ENCODE measurements at regions not wholly inside any gene's neighbourhood (a gene's known extent, or its start where the extent isn't known, plus 50 kb on each side); places are given as distances from the start of the nearest gene placed in this dataset.
"Not testable (repeated sequence)": the region's sequence is repeated elsewhere in the genome, so short reads cannot be mapped to it uniquely, and the experiment has no call there.

GRCh38 chr6:88413459-88413858, 247.3 kb upstream of the CNR1 start:
- H3K4me3 Mint-ChIP-seq (ENCODE audit: unreplicated experiment): no peak overlapping the region
- H3K9me3 Mint-ChIP-seq (ENCODE audit: unreplicated experiment): no peaks in the 10 kb centered on the region
- H3K4me1 Mint-ChIP-seq (ENCODE audit: unreplicated experiment): no peaks in the 10 kb centered on the region
- no peak for DNase-seq (ENCODE audit: low spot score)
- no peak for TF ChIP-seq CTCF (IDR thresholded peaks at IDR 0.05; ENCODE audit: unreplicated experiment)
- H3K36me3 Mint-ChIP-seq (ENCODE audit: low read depth, unreplicated experiment): peaks cover 5% of the 10 kb centered on the region
- H3K27ac Mint-ChIP-seq (ENCODE audit: unreplicated experiment): no peak overlapping the region
- H3K27me3 Mint-ChIP-seq (ENCODE audit: unreplicated experiment): no peaks in the 10 kb centered on the region

- DNase-seq (ENCODE audit: low spot score): not testable (repeated sequence)
Measured at GRCh38 chr6:88408355-88408754, 242.2 kb upstream of the CNR1 start.

GRCh38 chr6:88406674-88407073, 240.5 kb upstream of the CNR1 start:
- not testable (repeated sequence) for H3K9me3 Mint-ChIP-seq (ENCODE audit: unreplicated experiment); DNase-seq (ENCODE audit: low spot score); H3K27me3 Mint-ChIP-seq (ENCODE audit: unreplicated experiment); H3K4me1 Mint-ChIP-seq (ENCODE audit: unreplicated experiment); H3K4me3 Mint-ChIP-seq (ENCODE audit: unreplicated experiment); H3K36me3 Mint-ChIP-seq (ENCODE audit: low read depth, unreplicated experiment); H3K27ac Mint-ChIP-seq (ENCODE audit: unreplicated experiment)

More at GRCh38 chr6:88408355-88408754, 242.2 kb upstream of the CNR1 start:
- not testable (repeated sequence) for H3K4me3 Mint-ChIP-seq (ENCODE audit: unreplicated experiment); H3K36me3 Mint-ChIP-seq (ENCODE audit: low read depth, unreplicated experiment); H3K9me3 Mint-ChIP-seq (ENCODE audit: unreplicated experiment); H3K27me3 Mint-ChIP-seq (ENCODE audit: unreplicated experiment); H3K4me1 Mint-ChIP-seq (ENCODE audit: unreplicated experiment); H3K27ac Mint-ChIP-seq (ENCODE audit: unreplicated experiment)

- no peak overlapping the region for H3K27ac Mint-ChIP-seq (ENCODE audit: unreplicated experiment)
- no peak for TF ChIP-seq CTCF (IDR thresholded peaks at IDR 0.05; ENCODE audit: unreplicated experiment)
Measured at GRCh38 chr6:88403486-88403885, 237.3 kb upstream of the CNR1 start.

GRCh38 chr6:88402909-88403308, 236.8 kb upstream of the CNR1 start:
- Mint-ChIP-seq H3K36me3 (ENCODE audit: low read depth, unreplicated experiment) (no peaks in the 10 kb centered on the region), H3K27ac (ENCODE audit: unreplicated experiment) (no peak overlapping the region), H3K9me3 (ENCODE audit: unreplicated experiment) (no peaks in the 10 kb centered on the region), H3K27me3 (ENCODE audit: unreplicated experiment) (no peaks in the 10 kb centered on the region), H3K4me3 (ENCODE audit: unreplicated experiment) (no peak overlapping the region), H3K4me1 (ENCODE audit: unreplicated experiment) (no peaks in the 10 kb centered on the region)
- no peak for TF ChIP-seq CTCF (IDR thresholded peaks at IDR 0.05; ENCODE audit: unreplicated experiment)
- no peak for DNase-seq (ENCODE audit: low spot score)

More at GRCh38 chr6:88403486-88403885, 237.3 kb upstream of the CNR1 start:
- H3K4me1 Mint-ChIP-seq (ENCODE audit: unreplicated experiment): no peaks in the 10 kb centered on the region
- DNase-seq (ENCODE audit: low spot score): no peak
- H3K36me3 Mint-ChIP-seq (ENCODE audit: low read depth, unreplicated experiment): no peaks in the 10 kb centered on the region
- H3K4me3 Mint-ChIP-seq (ENCODE audit: unreplicated experiment): no peak overlapping the region
- no peaks in the 10 kb centered on the region for H3K9me3 Mint-ChIP-seq (ENCODE audit: unreplicated experiment)
- no peaks in the 10 kb centered on the region for H3K27me3 Mint-ChIP-seq (ENCODE audit: unreplicated experiment)

GRCh38 chr6:88390998-88391397, 224.9 kb upstream of the CNR1 start:
- not testable (repeated sequence) for DNase-seq (ENCODE audit: low spot score); H3K36me3 Mint-ChIP-seq (ENCODE audit: low read depth, unreplicated experiment); H3K9me3 Mint-ChIP-seq (ENCODE audit: unreplicated experiment); H3K27ac Mint-ChIP-seq (ENCODE audit: unreplicated experiment); H3K27me3 Mint-ChIP-seq (ENCODE audit: unreplicated experiment); H3K4me1 Mint-ChIP-seq (ENCODE audit: unreplicated experiment); H3K4me3 Mint-ChIP-seq (ENCODE audit: unreplicated experiment)

- Mint-ChIP-seq H3K4me3 (ENCODE audit: unreplicated experiment) (no peak overlapping the region), H3K27ac (ENCODE audit: unreplicated experiment) (no peak overlapping the region), H3K27me3 (ENCODE audit: unreplicated experiment) (no peaks in the 10 kb centered on the region), H3K9me3 (ENCODE audit: unreplicated experiment) (no peaks in the 10 kb centered on the region), H3K36me3 (ENCODE audit: low read depth, unreplicated experiment) (no peaks in the 10 kb centered on the region), H3K4me1 (ENCODE audit: unreplicated experiment) (no peaks in the 10 kb centered on the region)
- DNase-seq (ENCODE audit: low spot score): no peak
- TF ChIP-seq CTCF (IDR thresholded peaks at IDR 0.05; ENCODE audit: unreplicated experiment): no peak
Measured at GRCh38 chr6:88388589-88388988, 222.4 kb upstream of the CNR1 start.

All from endothelial cell (in vitro differentiated cells).